Tibial nerve (tissue), 4 donors: ENCODE measurements at regions not wholly inside any gene's neighbourhood (a gene's known extent, or its start where the extent isn't known, plus 50 kb on each side); places are given as distances from the start of the nearest gene placed in this dataset.

Experiments used
- DNase-seq, 2 donors: peaks; one replicate each; pipeline ENCODE4 v3.0.0-alpha.2; 2019; ENCODE audit warnings: low spot score in 2 of 2
- H3K27ac ChIP-seq, 4 donors: fragments of 200-600 bp; sonication (generic) in 3 of 4; one replicate each; pipeline ENCODE4 v1.5.1; 2017 to 2019; ENCODE audit warnings: mild to moderate bottlenecking in 1 of 4
- H3K27me3 ChIP-seq, 2 donors: fragments of 200-600 bp; sonication (generic) in 1 of 2; one replicate each; pipeline versions ENCODE4 v1.5.1 to v1.6.0; 2017 to 2019
- H3K36me3 ChIP-seq, 3 donors: fragments of 200-600 bp; sonication (generic); one replicate each; pipeline ENCODE4 v1.5.1; 2018 to 2019
- H3K4me1 ChIP-seq, 4 donors: fragments of 200-600 bp; sonication (generic) in 3 of 4; one replicate each; pipeline ENCODE4 v1.5.1; 2017 to 2019
- H3K4me3 ChIP-seq, 4 donors: fragments of 200-600 bp; sonication (generic) in 3 of 4; one replicate each; pipeline ENCODE4 v1.5.1; 2017 to 2019; ENCODE audit warnings: mild to moderate bottlenecking in 1 of 4, moderate library complexity in 1 of 4
- H3K9me3 ChIP-seq, 4 donors: fragments of 200-600 bp; sonication (generic) in 3 of 4; one replicate each; pipeline ENCODE4 v1.5.1; 2017 to 2019
- CTCF ChIP-seq, 5 experiments: fragments of 200-600 bp in 3 of 5; fragments of 450-650 bp in 2 of 5; sonication (generic) in 3 of 5; IDR thresholded peaks; one replicate each; pipeline ENCODE4 v1.5.1; 2016 to 2019; ENCODE audit warnings: antibody characterized with exemption in 5 of 5, mild to moderate bottlenecking in 3 of 5, moderate library complexity in 2 of 5
- EP300 ChIP-seq, 2 donors: sonication (generic); formaldehyde crosslinking; IDR thresholded peaks; one replicate each; pipeline ENCODE4 v1.6.1; 2017; ENCODE audit warnings: antibody characterized with exemption in 2 of 2, mild to moderate bottlenecking in 1 of 2
- POLR2A ChIP-seq, 2 donors: fragments of 450-650 bp; IDR thresholded peaks; one replicate each; pipeline ENCODE4 v1.6.1; 2017; ENCODE audit warnings: antibody characterized with exemption in 2 of 2, mild to moderate bottlenecking in 2 of 2, moderate library complexity in 2 of 2
- WGBS, 2 donors: methylation state at CpG; one replicate each; pipeline ENCODE4 v1.1.5; 2018; 5-methylcytosine and 5-hydroxymethylcytosine counted together

- Histone ChIP-seq H3K4me1 (no peaks in the 10 kb centered on the region), H3K36me3 (no peaks in the 10 kb centered on the region), H3K4me3 (no peak overlapping the region), H3K9me3 (no peaks in the 10 kb centered on the region), H3K27me3 (no peaks in the 10 kb centered on the region), H3K27ac (no peak overlapping the region)
- no peak for DNase-seq
- 45 to 52% methylated on average over 2 of the region's 2 CpGs for WGBS, 2 donors
- TF ChIP-seq EP300 (IDR thresholded peaks at IDR 0.05) (no peak), CTCF (IDR thresholded peaks at IDR 0.05) (no peak), POLR2A (IDR thresholded peaks at IDR 0.05) (no peak)
Measured at GRCh38 chr3:135487261-135487660, 478.3 kb upstream of the PPP2R3A start.

GRCh38 chr3:135490219-135490915 is 475.2 kb upstream of the PPP2R3A start:
- no peaks in the 10 kb centered on the region for H3K4me1 ChIP-seq
- no peaks in the 10 kb centered on the region for H3K27me3 ChIP-seq
- no peaks in the 10 kb centered on the region for H3K9me3 ChIP-seq
- no peak for TF ChIP-seq EP300 (IDR thresholded peaks at IDR 0.05)
- no peak overlapping the region for H3K27ac ChIP-seq
- no peak for DNase-seq
- H3K36me3 ChIP-seq, result no peaks in the 10 kb centered on the region
- H3K4me3 ChIP-seq, result no peak overlapping the region
- 56 to 76% methylated on average over 4 of the region's 4 CpGs for WGBS, 2 donors

GRCh38 chr3:135491491-135492205 is 473.9 kb upstream of the PPP2R3A start:
- no peak overlapping the region for H3K4me3 ChIP-seq
- H3K27ac ChIP-seq, result no peak overlapping the region
- H3K36me3 ChIP-seq, result no peaks in the 10 kb centered on the region
- H3K27me3 ChIP-seq, result no peaks in the 10 kb centered on the region
- no peak for DNase-seq
- H3K9me3 ChIP-seq, result no peaks in the 10 kb centered on the region
- H3K4me1 ChIP-seq, result no peaks in the 10 kb centered on the region
- WGBS, 2 donors, result 73 to 75% methylated on average over 5 of the region's 5 CpGs
- no peak for TF ChIP-seq POLR2A (IDR thresholded peaks at IDR 0.05)
- TF ChIP-seq EP300 (IDR thresholded peaks at IDR 0.05), result no peak
- TF ChIP-seq CTCF (IDR thresholded peaks at IDR 0.05), result no peak

GRCh38 chr3:135495891-135496290 is 469.6 kb upstream of the PPP2R3A start:
- Histone ChIP-seq H3K27me3 (no peaks in the 10 kb centered on the region), H3K36me3 (no peaks in the 10 kb centered on the region), H3K27ac (no peak overlapping the region), H3K9me3 (no peaks in the 10 kb centered on the region), H3K4me1 (no peaks in the 10 kb centered on the region), H3K4me3 (no peak overlapping the region)
- TF ChIP-seq CTCF (IDR thresholded peaks at IDR 0.05), result no peak
- no peak for TF ChIP-seq EP300 (IDR thresholded peaks at IDR 0.05)
- TF ChIP-seq POLR2A (IDR thresholded peaks at IDR 0.05), result no peak
- no peak for DNase-seq
- 69% methylated on average over 3 of the region's 3 CpGs for WGBS, 2 donors

GRCh38 chr3:135497979-135498378 is 467.5 kb upstream of the PPP2R3A start:
- no peak for TF ChIP-seq POLR2A (IDR thresholded peaks at IDR 0.05)
- no peak for TF ChIP-seq EP300 (IDR thresholded peaks at IDR 0.05)
- TF ChIP-seq CTCF (IDR thresholded peaks at IDR 0.05), result no peak
- H3K4me1 ChIP-seq, result no peaks in the 10 kb centered on the region
- no peak overlapping the region for H3K4me3 ChIP-seq
- WGBS, 2 donors, result 84 to 87% methylated on average over 5 of the region's 5 CpGs
- no peak for DNase-seq
- no peak overlapping the region for H3K27ac ChIP-seq
- no peaks in the 10 kb centered on the region for H3K27me3 ChIP-seq
- H3K9me3 ChIP-seq, result no peaks in the 10 kb centered on the region
- no peaks in the 10 kb centered on the region for H3K36me3 ChIP-seq
